NB4 (cell line): ENCODE measurements at regions not wholly inside any gene's neighbourhood (a gene's known extent, or its start where the extent isn't known, plus 50 kb on each side); places are given as distances from the start of the nearest gene placed in this dataset.

Source experiments
- DNase-seq: peaks from one replicate; pipeline ENCODE4 v3.0.0; 2010; ENCODE audit warnings: low read depth
- H3K4me3 ChIP-seq: one replicate; pipeline ENCODE4 v1.5.1; 2011; ENCODE audit warnings: mild to moderate bottlenecking, low read depth, low read length, moderate library complexity
- MYC ChIP-seq: IDR thresholded peaks from 2 replicates; pipeline ENCODE4 v1.6.1; 2011; ENCODE audit warnings: low read depth, low read length
- POLR2A ChIP-seq: IDR thresholded peaks from 2 replicates; pipeline ENCODE4 v1.6.1; 2011; ENCODE audit warnings: mild to moderate bottlenecking; ENCODE audit not compliant: insufficient read length; ENCODE audit errors: extremely low read depth
- TF ChIP-seq, protein P1 (sequence below): IDR thresholded peaks from one replicate; pipeline ENCODE4 v1.5.1; 2012; ENCODE audit warnings: low read depth, low read length
- TF ChIP-seq, protein P2 (sequence below): IDR thresholded peaks from 2 replicates; pipeline ENCODE4 v1.6.1; 2011; ENCODE audit warnings: low read depth, low read length

DNA sequence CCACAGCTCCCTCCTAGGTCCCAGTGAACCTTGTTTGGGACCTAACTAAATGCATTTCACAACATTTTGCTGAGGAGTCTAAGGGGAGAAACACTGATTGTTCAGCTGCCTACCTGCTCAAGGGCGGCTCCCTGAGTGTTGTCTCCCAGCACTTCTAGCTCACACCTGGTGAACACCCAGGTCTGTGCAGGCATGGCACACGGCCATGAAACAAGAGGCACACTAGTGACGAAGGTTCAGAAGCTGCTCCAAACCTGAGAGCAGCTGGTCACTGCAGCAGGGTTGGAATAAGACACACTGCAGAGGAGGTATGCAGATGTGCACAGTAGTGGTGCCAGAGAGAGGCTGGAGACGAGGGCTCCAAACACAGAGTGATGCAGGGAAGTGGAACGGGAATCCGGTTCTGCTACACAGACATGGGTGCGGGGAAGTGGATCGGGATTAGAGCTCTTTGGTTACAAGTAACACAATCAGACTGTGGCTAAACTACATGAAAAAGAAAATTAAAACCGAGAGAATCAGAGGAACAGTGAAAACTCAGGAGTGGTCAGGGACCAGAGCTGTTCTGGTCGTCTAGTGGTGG, 486.1 kb upstream of the CDH4 start:
- no peak overlapping the region for H3K4me3 ChIP-seq
- no peak for DNase-seq
- TF ChIP-seq MYC (no peak), POLR2A (no peak)
- TF ChIP-seq, protein P1, sequence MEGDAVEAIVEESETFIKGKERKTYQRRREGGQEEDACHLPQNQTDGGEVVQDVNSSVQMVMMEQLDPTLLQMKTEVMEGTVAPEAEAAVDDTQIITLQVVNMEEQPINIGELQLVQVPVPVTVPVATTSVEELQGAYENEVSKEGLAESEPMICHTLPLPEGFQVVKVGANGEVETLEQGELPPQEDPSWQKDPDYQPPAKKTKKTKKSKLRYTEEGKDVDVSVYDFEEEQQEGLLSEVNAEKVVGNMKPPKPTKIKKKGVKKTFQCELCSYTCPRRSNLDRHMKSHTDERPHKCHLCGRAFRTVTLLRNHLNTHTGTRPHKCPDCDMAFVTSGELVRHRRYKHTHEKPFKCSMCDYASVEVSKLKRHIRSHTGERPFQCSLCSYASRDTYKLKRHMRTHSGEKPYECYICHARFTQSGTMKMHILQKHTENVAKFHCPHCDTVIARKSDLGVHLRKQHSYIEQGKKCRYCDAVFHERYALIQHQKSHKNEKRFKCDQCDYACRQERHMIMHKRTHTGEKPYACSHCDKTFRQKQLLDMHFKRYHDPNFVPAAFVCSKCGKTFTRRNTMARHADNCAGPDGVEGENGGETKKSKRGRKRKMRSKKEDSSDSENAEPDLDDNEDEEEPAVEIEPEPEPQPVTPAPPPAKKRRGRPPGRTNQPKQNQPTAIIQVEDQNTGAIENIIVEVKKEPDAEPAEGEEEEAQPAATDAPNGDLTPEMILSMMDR = no peak
- TF ChIP-seq, protein P2, sequence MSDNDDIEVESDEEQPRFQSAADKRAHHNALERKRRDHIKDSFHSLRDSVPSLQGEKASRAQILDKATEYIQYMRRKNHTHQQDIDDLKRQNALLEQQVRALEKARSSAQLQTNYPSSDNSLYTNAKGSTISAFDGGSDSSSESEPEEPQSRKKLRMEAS = no peak

- TF ChIP-seq, protein P2 = no peak
- TF ChIP-seq, protein P1 = no peak
- TF ChIP-seq POLR2A (no peak), MYC (no peak)
- DNase-seq = no peak
- H3K4me3 ChIP-seq = no peak overlapping the region
Measured at GRCh38 chr20:60768216-60768615, 483.8 kb upstream of the CDH4 start.

DNA sequence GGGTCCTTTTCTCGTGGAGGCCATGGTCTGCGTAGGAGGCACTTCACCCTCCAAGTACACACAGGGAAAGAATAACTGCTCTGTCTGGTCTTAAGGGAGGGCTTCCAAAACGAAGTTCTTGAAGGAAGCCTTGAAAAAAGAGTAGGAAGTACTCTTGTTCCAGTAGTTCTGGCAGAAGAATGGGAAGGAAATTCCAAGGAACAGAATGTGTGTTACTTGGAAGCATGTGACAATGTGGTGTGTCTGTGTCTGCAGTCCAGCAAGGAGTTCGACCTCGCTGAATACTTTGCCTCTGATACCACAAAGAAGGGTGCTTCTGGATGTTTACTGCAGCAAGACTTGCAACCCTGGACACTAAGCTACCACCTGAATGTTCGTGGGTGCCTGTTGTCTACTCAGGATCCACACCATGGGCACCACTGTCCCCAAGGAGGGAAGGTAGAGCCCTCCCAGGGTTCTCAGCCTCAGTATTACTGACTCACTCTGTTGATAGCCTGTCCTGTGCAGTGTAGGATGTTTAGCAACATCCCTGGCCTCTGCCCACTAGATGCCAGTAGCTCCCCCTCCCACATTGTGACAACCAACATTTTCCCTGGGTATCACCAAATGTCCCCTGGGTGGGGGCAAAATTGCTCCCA, 471.6 kb upstream of the CDH4 start:
- no peak for DNase-seq
- no peak for TF ChIP-seq POLR2A
- no peak for TF ChIP-seq MYC
- TF ChIP-seq, protein P1 = no peak
- TF ChIP-seq, protein P2 = no peak
- no peak overlapping the region for H3K4me3 ChIP-seq

- no peak overlapping the region for H3K4me3 ChIP-seq
- TF ChIP-seq, protein P1 = no peak
- no peak for TF ChIP-seq POLR2A
- no peak for TF ChIP-seq MYC
- TF ChIP-seq, protein P2 = no peak
- no peak for DNase-seq
Measured at GRCh38 chr20:60782959-60783625, 469.0 kb upstream of the CDH4 start.

DNA sequence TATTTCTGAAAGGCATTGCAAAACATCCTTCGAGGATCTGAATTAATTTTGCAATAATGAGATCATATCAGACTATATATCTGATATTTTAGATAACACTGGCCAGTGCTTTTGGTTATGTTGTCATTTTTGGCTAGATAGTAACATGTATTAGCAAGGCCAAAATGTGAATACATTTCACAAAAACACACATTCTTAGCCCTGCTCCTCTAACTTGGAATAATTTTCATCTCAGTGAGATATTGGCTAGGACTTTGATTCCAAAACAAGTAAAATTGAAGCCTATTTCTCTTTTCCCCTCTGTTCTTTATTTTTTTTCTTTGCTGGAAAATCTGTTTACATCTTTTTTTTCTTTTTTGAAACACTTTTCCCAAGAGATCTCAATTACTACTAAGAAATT, 466.8 kb upstream of the CDH4 start:
- no peak overlapping the region for H3K4me3 ChIP-seq
- TF ChIP-seq, protein P1 = no peak
- TF ChIP-seq, protein P2 = no peak
- TF ChIP-seq MYC = no peak
- no peak for TF ChIP-seq POLR2A
- no peak for DNase-seq
